PC-3 (cell line): ENCODE measurements at regions not wholly inside any gene's neighbourhood (a gene's known extent, or its start where the extent isn't known, plus 50 kb on each side); places are given as distances from the start of the nearest gene placed in this dataset.
"Not testable (repeated sequence)": the region's sequence is repeated elsewhere in the genome, so short reads cannot be mapped to it uniquely, and the experiment has no call there.

Source experiments
- ATAC-seq: fragments of 200-7000 bp; cut with Tn5 transposase; 2 replicates; pipeline ENCODE4 v1.9.1; 2020; ENCODE audit warnings: mild to moderate bottlenecking, moderate library complexity
- BruUV-seq: library from RNA; stranded (reverse); fragments of 400-500 nt; replicated peaks from 2 replicates; lab custom pipeline; 2021; lab: Mats Ljungman, UMichigan
- CTCF ChIA-PET: fragments of 300-600 bp; sonication (Branson Sonifier 250); formaldehyde crosslinking; loops from one replicate; lab custom pipeline; 2022; ENCODE audit warnings: antibody characterized with exemption; lab: Charles Lee
- POLR2A ChIA-PET: fragments of 300-600 bp; sonication (Branson Sonifier 250); formaldehyde crosslinking; loops from one replicate; lab custom pipeline; 2022; ENCODE audit warnings: antibody characterized with exemption; ENCODE audit not compliant: unreplicated experiment; lab: Charles Lee
- DNase-seq: peaks from one replicate; pipeline ENCODE4 v3.0.0-alpha.2; 2015
- H2AFZ ChIP-seq: fragments of 300-600 bp; sonication (generic); 2 replicates; pipeline ENCODE4 v1.6.0; 2016; ENCODE audit warnings: antibody characterized with exemption, low read length
- H3F3A ChIP-seq: fragments of 300-600 bp; sonication (generic); one replicate; pipeline ENCODE4 v1.6.0; 2017; ENCODE audit warnings: antibody characterized with exemption, low read length, control low read depth, mild to moderate bottlenecking; ENCODE audit not compliant: unreplicated experiment
- H3K27ac ChIP-seq: fragments of 300-600 bp; sonication (generic); 2 replicates; pipeline ENCODE4 v1.5.1; 2016; ENCODE audit warnings: mild to moderate bottlenecking, low read length
- H3K27me3 ChIP-seq: fragments of 300-600 bp; sonication (generic); 2 replicates; pipeline ENCODE4 v1.6.1; 2016; ENCODE audit warnings: low read length, mixed read lengths
- H3K36me3 ChIP-seq: fragments of 300-600 bp; sonication (generic); 2 replicates; pipeline ENCODE4 v1.6.1; 2016; ENCODE audit warnings: low read depth, mixed run types, low read length, mixed read lengths
- H3K4me1 ChIP-seq: fragments of 300-600 bp; sonication (generic); 2 replicates; pipeline ENCODE4 v1.5.1; 2016; ENCODE audit warnings: low read length; ENCODE audit not compliant: insufficient read depth
- H3K4me2 ChIP-seq: fragments of 300-600 bp; sonication (generic); 2 replicates; pipeline ENCODE4 v1.6.0; 2016; ENCODE audit warnings: low read length
- H3K4me3 ChIP-seq: fragments of 300-600 bp; sonication (generic); 2 replicates; pipeline ENCODE4 v1.5.1; 2016; ENCODE audit warnings: mild to moderate bottlenecking, low read length, mixed read lengths
- H3K79me2 ChIP-seq: fragments of 300-600 bp; sonication (generic); 2 replicates; pipeline ENCODE4 v1.6.1; 2017; ENCODE audit warnings: low read length, mixed read lengths
- H3K9ac ChIP-seq: fragments of 300-600 bp; sonication (generic); 2 replicates; pipeline ENCODE4 v1.6.0; 2016; ENCODE audit warnings: mild to moderate bottlenecking, low read length
- H3K9me2 ChIP-seq: fragments of 300-600 bp; sonication (generic); replicated peaks from 2 replicates; pipeline ENCODE4 v1.6.1; 2016; ENCODE audit warnings: mixed run types, low read length, mixed read lengths
- H3K9me3 ChIP-seq: fragments of 300-600 bp; sonication (generic); 2 replicates; pipeline ENCODE4 v1.6.1; 2016; ENCODE audit warnings: low read length, mixed read lengths
- H4K20me1 ChIP-seq: fragments of 300-600 bp; sonication (generic); 2 replicates; pipeline ENCODE4 v1.6.1; 2016; ENCODE audit warnings: low read length, mixed read lengths
- EZH2 ChIP-seq: fragments of 300-600 bp; sonication (generic); IDR thresholded peaks from one replicate; pipeline ENCODE4 v1.6.1; 2017; ENCODE audit warnings: antibody characterized with exemption, mild to moderate bottlenecking, low read length; ENCODE audit not compliant: unreplicated experiment
- EZH2phosphoT487 ChIP-seq: fragments of 300-600 bp; sonication (generic); IDR thresholded peaks from 2 replicates; pipeline ENCODE4 v1.6.1; 2018; ENCODE audit warnings: mild to moderate bottlenecking, antibody characterized with exemption, low read length, borderline replicate concordance
- intact Hi-C: fragments of 100-400 bp; cut with micrococcal nuclease; formaldehyde crosslinking; loops from 2 replicates; pipeline ENCODE4 v1.9.0; 2023
- TF ChIP-seq, protein P1 (sequence below): fragments of 300-600 bp; sonication (generic); conservative IDR thresholded peaks from 2 replicates; pipeline ENCODE4 v1.5.1; 2017; ENCODE audit warnings: antibody characterized with exemption, low read depth, mild to moderate bottlenecking, low read length

DNA sequence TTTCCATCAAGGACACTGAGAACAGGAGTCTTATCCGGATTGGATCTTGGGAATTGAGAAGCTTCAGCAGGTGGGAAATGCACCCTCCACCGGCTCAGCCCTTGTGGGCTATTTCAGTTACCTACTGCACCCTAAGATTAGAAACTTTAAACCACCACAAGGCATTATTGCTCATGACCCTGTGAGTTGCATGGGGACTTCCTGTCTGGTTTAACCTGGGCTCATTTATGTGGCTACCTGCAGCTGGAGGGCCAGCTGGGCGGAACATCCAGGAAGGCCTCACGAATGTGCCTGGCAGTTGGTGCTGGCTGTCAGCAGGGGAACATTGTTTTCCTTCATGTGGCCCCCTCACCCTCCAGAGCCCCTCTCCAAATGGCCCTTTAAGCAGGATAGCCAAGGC, 164.1 kb downstream of the DEFB131A start:
- no peak overlapping the region for H3K4me3 ChIP-seq
- H3K4me1 ChIP-seq, result no peaks in the 10 kb centered on the region
- no peaks in the 10 kb centered on the region for H3K36me3 ChIP-seq
- POLR2A ChIA-PET, result no interaction called here
- H3K9me2 ChIP-seq, result no peaks in the 10 kb centered on the region
- H3F3A ChIP-seq, result no peaks in the 10 kb centered on the region
- H3K4me2 ChIP-seq, result no peak overlapping the region
- TF ChIP-seq, protein P1, sequence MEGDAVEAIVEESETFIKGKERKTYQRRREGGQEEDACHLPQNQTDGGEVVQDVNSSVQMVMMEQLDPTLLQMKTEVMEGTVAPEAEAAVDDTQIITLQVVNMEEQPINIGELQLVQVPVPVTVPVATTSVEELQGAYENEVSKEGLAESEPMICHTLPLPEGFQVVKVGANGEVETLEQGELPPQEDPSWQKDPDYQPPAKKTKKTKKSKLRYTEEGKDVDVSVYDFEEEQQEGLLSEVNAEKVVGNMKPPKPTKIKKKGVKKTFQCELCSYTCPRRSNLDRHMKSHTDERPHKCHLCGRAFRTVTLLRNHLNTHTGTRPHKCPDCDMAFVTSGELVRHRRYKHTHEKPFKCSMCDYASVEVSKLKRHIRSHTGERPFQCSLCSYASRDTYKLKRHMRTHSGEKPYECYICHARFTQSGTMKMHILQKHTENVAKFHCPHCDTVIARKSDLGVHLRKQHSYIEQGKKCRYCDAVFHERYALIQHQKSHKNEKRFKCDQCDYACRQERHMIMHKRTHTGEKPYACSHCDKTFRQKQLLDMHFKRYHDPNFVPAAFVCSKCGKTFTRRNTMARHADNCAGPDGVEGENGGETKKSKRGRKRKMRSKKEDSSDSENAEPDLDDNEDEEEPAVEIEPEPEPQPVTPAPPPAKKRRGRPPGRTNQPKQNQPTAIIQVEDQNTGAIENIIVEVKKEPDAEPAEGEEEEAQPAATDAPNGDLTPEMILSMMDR, result no peak
- TF ChIP-seq EZH2phosphoT487 (no peak), EZH2 (no peak)
- no peak for DNase-seq
- intact Hi-C loops, result no loop called here
- no peaks in the 10 kb centered on the region for H4K20me1 ChIP-seq
- no TSS peak for BruUV-seq
- no peak overlapping the region for H3K9ac ChIP-seq
- H2AFZ ChIP-seq, result no peak overlapping the region
- H3K27me3 ChIP-seq, result no peaks in the 10 kb centered on the region
- no peaks in the 10 kb centered on the region for H3K79me2 ChIP-seq
- no peaks in the 10 kb centered on the region for H3K9me3 ChIP-seq
- CTCF ChIA-PET, result no interaction called here
- H3K27ac ChIP-seq, result no peak overlapping the region
- ATAC-seq, result no peak

DNA sequence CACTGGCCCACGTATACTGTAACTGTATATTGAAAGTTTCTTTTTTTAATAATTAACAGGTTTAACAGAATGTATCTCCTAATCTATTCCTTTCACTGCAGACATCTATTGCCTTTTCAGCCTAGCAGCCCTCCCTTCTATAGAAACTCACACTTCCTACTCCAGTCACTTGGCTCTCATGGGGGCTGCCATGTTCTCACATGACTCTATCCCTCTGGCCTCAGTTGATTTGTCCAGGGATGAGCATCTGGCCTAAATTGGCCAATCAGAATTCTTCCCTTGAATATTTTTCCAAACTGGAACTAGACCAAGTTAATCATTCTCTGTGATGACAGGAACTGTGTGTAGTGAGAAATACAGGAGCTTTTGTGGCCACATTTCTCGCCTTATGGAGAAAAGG, 166.1 kb downstream of the DEFB131A start:
- H3K9me3 ChIP-seq, DNase-seq, H3K79me2 ChIP-seq, CTCF ChIA-PET, ATAC-seq, H2AFZ ChIP-seq, H3K27ac ChIP-seq, H3K9me2 ChIP-seq, H3K36me3 ChIP-seq, H3K4me3 ChIP-seq, H3K9ac ChIP-seq, H3K4me2 ChIP-seq, intact Hi-C loops, H3F3A ChIP-seq, POLR2A ChIA-PET, H3K4me1 ChIP-seq, BruUV-seq, H4K20me1 ChIP-seq, H3K27me3 ChIP-seq: not testable (repeated sequence)

GRCh38 chr4:9611101-9611500, 166.9 kb downstream of the DEFB131A start:
- intact Hi-C loops, result no loop called here

DNA sequence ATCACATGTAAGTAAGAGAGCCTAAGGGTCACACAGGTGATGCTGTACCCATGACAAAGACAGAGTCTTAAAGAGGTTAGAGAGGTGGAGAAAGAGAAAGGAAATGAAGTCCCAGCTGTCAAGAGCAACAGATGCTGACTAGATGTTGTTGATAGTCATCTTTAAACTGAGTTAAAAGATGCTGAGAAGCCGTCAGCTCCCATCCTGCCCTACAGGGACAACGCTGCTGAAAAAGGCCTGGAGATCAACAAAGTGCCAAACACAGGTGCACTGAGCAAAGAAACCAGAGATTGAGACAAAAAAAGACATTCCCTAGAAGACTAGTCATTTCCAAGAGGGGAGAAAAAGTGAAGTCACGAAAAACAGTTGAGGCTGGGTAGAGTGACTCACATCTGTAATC, 145.0 kb upstream of the DRD5 start:
- H3K27me3 ChIP-seq, H3K9me2 ChIP-seq, H3K4me1 ChIP-seq, H3K27ac ChIP-seq, H2AFZ ChIP-seq, POLR2A ChIA-PET, H3K9me3 ChIP-seq, H3K4me2 ChIP-seq, H3K9ac ChIP-seq, intact Hi-C loops, H4K20me1 ChIP-seq, BruUV-seq, H3K79me2 ChIP-seq, ATAC-seq, H3F3A ChIP-seq, H3K36me3 ChIP-seq, CTCF ChIA-PET, H3K4me3 ChIP-seq, DNase-seq: not testable (repeated sequence)

More at GRCh38 chr4:9611101-9611500, 166.9 kb downstream of the DEFB131A start:
- no peak for TF ChIP-seq EZH2
- TF ChIP-seq, protein P1, result no peak
- TF ChIP-seq EZH2phosphoT487, result no peak
- CTCF ChIA-PET, result no interaction called here
- Histone ChIP-seq H3K4me2 (no peak overlapping the region), H3K36me3 (no peaks in the 10 kb centered on the region), H2AFZ (no peak overlapping the region), H3K79me2 (no peaks in the 10 kb centered on the region), H3K9me2 (no peaks in the 10 kb centered on the region), H3K27ac (no peak overlapping the region), H3K27me3 (no peaks in the 10 kb centered on the region), H3K4me1 (no peaks in the 10 kb centered on the region), H4K20me1 (no peaks in the 10 kb centered on the region), H3F3A (no peaks in the 10 kb centered on the region), H3K9me3 (no peaks in the 10 kb centered on the region), H3K4me3 (no peak overlapping the region), H3K9ac (no peak overlapping the region)
- POLR2A ChIA-PET, result no interaction called here
- ATAC-seq, result no peak
- no TSS peak for BruUV-seq
- DNase-seq, result no peak
